NCI-H446 treated with DMSO at 0.1 percent for 48 hours (cell line): ENCODE measurements at regions not wholly inside any gene's neighbourhood (a gene's known extent, or its start where the extent isn't known, plus 50 kb on each side); places are given as distances from the start of the nearest gene placed in this dataset.
"Not testable (repeated sequence)": the region's sequence is repeated elsewhere in the genome, so short reads cannot be mapped to it uniquely, and the experiment has no call there.

Experiments
- DNase-seq: peaks from one replicate; lab custom pipeline; 2025; lab: John Stamatoyannopoulos, UW

DNA sequence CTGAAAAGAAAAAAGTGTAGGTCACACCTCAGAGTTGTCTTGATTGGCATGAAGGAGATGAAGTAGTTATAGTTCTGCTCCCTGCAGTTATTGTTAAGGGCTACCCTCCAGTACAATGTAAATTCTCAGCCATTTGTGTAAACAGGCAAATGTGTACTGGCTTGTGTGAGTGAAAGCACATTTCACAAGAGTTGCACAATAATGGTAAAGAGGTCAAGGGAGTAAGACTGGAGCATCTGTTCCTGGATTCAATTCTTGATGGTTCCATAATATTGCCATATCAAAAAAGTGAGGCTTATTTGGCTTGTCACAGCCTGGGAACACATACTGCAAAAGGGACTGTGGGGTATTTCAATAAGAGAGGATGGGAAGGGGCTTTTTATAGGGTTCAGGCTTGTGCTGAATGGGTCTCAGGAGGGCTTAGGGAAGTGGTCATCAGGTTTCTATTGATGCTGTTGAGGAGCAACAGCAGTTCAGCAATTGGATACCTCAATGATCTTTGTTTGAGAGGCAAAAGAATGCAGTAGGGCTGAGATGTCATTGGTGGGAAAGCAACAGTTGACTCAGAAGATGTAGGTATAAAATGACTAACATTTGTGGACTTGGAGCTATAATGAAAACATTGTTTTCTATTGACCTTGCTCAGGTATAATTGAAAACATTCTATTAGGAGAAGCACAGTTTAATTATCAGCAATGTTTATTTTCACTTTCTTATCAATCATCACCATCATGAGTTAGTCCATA, 402.6 kb downstream of the BCKDHB start:
- DNase-seq = no peak

DNA sequence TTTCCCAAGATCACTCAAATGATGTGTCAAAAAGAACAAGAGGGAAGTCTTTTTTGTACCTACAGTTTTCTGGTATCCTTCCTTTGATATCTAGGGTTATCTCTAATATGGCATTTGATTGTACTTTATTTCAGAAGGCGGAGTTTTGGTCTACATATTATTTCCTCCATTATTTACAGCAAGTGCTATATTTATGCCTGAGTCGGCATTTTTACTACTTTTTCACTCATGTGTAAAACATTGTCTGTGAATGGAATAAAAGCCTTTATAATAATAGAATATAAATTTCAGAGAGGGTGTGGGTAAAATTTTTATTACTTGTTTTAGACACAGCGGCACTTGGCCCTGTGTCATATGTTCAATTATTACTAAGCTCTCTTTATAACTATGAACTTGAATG, 398.4 kb downstream of the BCKDHB start:
- DNase-seq = no peak

GRCh38 chr6:80503660-80504059, 397.2 kb downstream of the BCKDHB start:
- no peak for DNase-seq

- DNase-seq = no peak
These were observed 396.4 kb downstream of the BCKDHB start for GRCh38 chr6:80502871-80503270.

DNA sequence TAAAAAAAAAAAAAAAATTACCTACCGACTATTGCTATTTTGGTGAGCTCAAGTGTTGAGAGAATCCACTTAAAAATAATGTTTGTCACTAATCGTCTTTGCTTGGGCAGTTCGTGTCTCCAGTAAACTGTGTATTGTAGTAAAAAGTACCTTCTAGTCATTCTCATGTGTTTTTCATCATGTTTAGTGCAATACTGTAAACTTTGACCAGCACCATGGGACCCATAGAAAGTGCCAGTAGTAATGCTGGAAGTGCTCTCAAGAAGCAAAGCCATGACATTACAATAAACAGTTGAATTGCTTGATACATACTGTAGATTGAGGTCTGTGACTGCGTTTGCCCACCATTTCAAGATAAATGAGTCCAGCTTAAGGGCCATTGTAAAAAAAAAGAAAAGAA, 395.2 kb downstream of the BCKDHB start:
- DNase-seq = no peak

- DNase-seq = not testable (repeated sequence)
These were observed 391.4 kb downstream of the BCKDHB start for GRCh38 chr6:80497696-80498486.

- DNase-seq = no peak
These were observed 383.6 kb downstream of the BCKDHB start for GRCh38 chr6:80489911-80490635.

DNA sequence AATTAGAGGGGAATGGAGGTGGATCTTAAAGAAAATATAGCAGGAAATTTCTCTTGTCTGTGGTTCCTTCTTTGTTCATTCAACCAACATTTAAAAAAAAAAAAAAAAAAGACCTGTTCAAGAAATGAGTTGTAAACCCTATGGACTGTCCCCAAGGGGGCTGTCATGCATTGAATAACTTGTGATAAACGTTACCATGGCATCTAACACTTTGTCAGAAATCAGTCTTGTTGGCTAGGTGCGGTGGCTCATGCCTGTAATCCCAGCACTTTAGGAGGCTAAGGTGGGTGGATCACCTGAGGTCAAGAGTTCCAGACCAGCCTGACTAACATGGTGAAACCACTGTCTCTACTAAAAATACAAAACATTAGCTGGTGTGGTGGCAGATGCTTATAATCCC, 381.7 kb downstream of the BCKDHB start:
- no peak for DNase-seq

DNA sequence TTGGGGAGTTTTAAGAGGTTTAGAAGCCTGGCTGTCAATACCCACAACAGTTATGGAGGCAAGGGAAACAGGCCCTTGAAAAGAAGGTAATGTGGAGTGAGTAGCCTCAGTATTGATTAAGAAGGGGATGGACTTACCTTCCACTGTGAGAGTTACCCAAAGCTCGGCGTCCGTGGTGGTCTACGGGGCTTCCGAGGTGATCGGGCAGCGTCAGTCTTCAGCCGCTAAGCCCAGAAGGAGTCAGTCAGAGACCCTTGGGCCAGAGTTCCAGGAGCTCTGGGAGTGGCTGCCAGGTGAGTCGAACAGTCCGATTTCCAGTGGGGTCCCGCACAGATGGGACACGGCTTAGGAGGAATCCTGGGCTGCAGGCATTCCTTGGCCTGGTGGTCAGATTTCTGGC, 379.0 kb downstream of the BCKDHB start:
- not testable (repeated sequence) for DNase-seq

- DNase-seq = no peak
These were observed 375.6 kb downstream of the BCKDHB start for GRCh38 chr6:80482056-80482455.

DNA sequence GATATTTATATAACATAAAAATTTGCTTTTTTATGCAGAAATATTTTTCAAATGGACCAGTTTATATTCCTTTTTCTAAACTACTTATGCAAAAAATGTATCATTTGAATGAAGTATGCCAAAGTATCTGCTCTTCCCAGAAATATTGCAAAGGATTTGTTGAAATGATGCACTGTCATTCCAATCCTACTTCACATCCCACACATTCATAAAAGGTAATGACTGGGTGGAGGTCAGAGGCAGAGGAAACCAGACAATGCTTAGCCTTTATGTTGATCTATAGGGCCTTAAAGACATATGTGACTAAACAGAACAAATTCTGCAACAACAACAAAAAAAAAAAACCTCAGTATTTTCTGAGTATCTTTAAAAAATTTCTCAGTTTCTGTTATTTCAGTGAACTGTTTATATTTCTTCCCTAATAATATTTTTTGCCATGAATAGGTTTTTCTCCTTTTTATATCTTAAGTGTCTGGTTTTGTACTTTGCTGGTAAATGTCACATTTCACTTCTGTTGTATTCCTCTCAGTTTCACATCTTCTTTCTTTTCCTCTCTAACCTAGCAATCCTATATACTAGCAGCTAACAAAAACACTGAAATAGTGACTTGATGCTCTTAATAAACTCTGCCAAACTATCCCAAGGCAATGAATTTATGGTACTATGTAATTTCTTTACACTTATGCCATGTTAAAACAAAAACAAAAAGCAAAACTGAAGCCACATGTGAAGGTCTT, 374.1 kb downstream of the BCKDHB start:
- DNase-seq = no peak

GRCh38 chr6:80478030-80478429, 371.6 kb downstream of the BCKDHB start:
- no peak for DNase-seq

DNA sequence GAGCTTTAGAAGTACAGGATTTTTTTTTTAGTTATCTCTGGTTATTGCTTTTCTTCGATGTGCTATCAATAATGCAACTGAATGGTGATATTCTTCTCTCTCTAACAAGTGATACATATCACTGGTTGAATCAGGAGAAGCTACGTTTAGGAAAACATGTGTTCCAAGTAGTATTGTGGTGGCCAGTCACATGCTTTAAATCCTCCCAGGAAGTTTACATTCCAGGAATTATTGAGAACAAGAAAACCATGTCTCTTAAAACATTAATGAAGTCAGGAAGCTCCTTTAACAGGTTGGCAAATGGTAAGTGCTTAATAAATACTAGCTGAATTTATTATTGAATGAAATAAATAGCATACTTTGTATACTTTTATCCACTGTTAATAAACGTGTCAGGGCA, 371.1 kb downstream of the BCKDHB start:
- no peak for DNase-seq

DNA sequence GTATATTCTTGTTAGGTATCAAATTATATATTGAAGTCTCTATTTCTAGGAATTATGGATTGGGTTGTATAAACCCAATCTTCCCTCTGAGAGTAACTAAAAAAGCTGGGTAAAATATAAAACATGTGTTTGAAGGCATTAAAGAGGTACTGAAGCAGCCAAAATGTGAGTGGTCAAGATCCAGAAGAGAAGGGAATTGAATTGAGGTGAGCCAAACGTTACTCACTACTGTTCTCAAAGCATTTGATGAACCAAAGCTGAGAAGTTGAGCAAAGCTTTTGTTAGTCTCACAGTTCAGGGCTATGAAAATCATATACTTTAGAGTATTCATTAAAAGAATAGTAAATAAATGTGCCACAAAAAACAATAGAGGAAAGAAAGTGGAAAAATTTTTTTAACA, 365.8 kb downstream of the BCKDHB start:
- DNase-seq = no peak

DNA sequence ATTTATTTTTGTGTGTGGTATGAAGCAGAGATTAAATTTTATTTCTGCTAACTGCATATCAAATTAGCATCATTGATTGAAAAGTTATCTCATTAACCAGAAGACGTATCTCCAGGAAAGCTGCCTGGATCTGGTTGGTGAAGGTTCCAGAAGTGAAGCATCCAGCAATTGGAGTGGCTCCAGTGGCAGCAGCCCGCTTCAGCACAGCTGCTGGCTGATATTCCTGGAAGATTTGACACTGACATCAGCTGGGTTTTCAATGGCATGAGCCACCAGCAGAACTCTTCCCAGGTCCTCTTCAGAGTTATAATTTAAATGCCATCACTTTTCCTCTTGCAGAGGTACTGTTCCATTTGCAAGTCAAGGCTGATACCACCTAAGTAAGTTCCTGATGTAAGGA, 363.5 kb downstream of the BCKDHB start:
- DNase-seq = no peak

- no peak for DNase-seq
These were observed 361.9 kb downstream of the BCKDHB start for GRCh38 chr6:80468398-80468797.

- DNase-seq = no peak
These were observed 360.9 kb downstream of the BCKDHB start for GRCh38 chr6:80467408-80467807.

GRCh38 chr6:80466981-80467380, 360.5 kb downstream of the BCKDHB start:
- no peak for DNase-seq

GRCh38 chr6:80465513-80465912, 359.0 kb downstream of the BCKDHB start:
- DNase-seq = no peak

GRCh38 chr6:80464901-80465300, 358.4 kb downstream of the BCKDHB start:
- DNase-seq = no peak

DNA sequence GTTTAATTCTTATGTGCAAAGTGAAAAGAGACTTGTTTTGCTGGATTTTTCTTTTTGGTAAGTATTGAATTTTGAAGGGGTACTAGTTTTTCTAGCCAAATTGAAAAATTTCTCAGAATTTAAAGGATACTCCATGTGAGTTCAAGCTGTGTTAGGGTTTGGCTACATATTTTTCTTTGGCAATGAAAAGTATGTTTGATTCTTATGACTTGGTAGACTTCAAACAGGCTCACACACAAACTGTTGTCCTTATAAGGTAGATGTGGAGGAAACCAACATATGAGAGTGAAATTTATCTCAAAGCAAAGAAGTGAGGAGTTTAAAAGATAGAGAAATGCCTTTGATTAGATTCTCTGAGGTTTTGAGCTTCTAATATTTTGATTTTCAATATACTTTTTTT, 356.7 kb downstream of the BCKDHB start:
- no peak for DNase-seq

- no peak for DNase-seq
These were observed 353.9 kb downstream of the BCKDHB start for GRCh38 chr6:80460257-80460865.
